Adrenal gland (tissue), 9 donors: ENCODE measurements at regions not wholly inside any gene's neighbourhood (a gene's known extent, or its start where the extent isn't known, plus 50 kb on each side); places are given as distances from the start of the nearest gene placed in this dataset.

Source experiments
- DNase-seq, 7 donors: peaks; one replicate each; pipeline ENCODE4 v3.0.0-alpha.2; 2019 to 2020
- H3K27ac ChIP-seq, 5 donors: fragments of 200-600 bp; sonication (generic) in 4 of 5; 1 replicate in 3 of 5; 2 replicates in 2 of 5; pipeline versions ENCODE4 v1.5.1 to v1.8.0; 2016 to 2020; ENCODE audit warnings: mild to moderate bottlenecking in 1 of 5
- H3K27me3 ChIP-seq: fragments of 200-600 bp; 2 replicates; pipeline ENCODE4 v1.8.0; 2021
- H3K36me3 ChIP-seq, 2 donors: fragments of 200-600 bp; replicated peaks in 1 of 2; 1 replicate in 1 of 2; 2 replicates in 1 of 2; pipeline versions ENCODE4 v1.5.1 to v1.8.0; 2018 to 2022
- H3K4me1 ChIP-seq, 2 donors: fragments of 200-600 bp; replicated peaks in 1 of 2; 1 replicate in 1 of 2; 2 replicates in 1 of 2; pipeline versions ENCODE4 v1.5.1 to v1.8.0; 2018 to 2021
- H3K4me3 ChIP-seq, 4 donors: fragments of 200-600 bp; sonication (generic) in 3 of 4; one replicate each; pipeline ENCODE4 v1.5.1; 2016 to 2018
- H3K9me3 ChIP-seq, 3 donors: fragments of 200-600 bp; sonication (generic) in 1 of 3; replicated peaks in 1 of 3; 1 replicate in 2 of 3; 2 replicates in 1 of 3; pipeline versions ENCODE4 v1.5.1 to v1.8.0; 2016 to 2021
- CTCF ChIP-seq, 6 experiments: fragments of 450-650 bp in 4 of 6; fragments of 200-600 bp in 2 of 6; sonication (generic) in 1 of 6; IDR thresholded peaks; 1 replicate in 5 of 6; 2 replicates in 1 of 6; pipeline versions ENCODE4 v1.5.1 to v1.8.0; 2016 to 2021; ENCODE audit warnings: antibody characterized with exemption in 6 of 6, mild to moderate bottlenecking in 2 of 6, moderate library complexity in 1 of 6
- POLR2A ChIP-seq, 2 donors: fragments of 450-650 bp; IDR thresholded peaks; one replicate each; pipeline ENCODE4 v1.6.1; 2017; ENCODE audit warnings: antibody characterized with exemption in 2 of 2, mild to moderate bottlenecking in 2 of 2, moderate library complexity in 1 of 2
- WGBS, 4 donors: extraction: QIAGEN DNeasy Blood & Tissue Kit in 2 of 4; methylation state at CpG; one replicate each; pipeline versions ENCODE4 v1.1.5 to v1.1.7; 2013 to 2017; 5-methylcytosine and 5-hydroxymethylcytosine counted together
- intact Hi-C, 2 donors: fragments of 100-400 bp; cut with DNase I; formaldehyde crosslinking; loops; one replicate each; pipeline versions ENCODE4 v1.14.1 to v1.15.0; 2022 to 2023
- donor health status: healthy with polysubstance abuse.
- donor health status: Bipolar disorder and iron deficiency.
- donor health status: DM: yes; HTN: yes; CAD: no.
- donor health status: DM: no; HTN: no; CAD: no.
- donor health status: DM: no; HTN: no; CAD: no.

DNA sequence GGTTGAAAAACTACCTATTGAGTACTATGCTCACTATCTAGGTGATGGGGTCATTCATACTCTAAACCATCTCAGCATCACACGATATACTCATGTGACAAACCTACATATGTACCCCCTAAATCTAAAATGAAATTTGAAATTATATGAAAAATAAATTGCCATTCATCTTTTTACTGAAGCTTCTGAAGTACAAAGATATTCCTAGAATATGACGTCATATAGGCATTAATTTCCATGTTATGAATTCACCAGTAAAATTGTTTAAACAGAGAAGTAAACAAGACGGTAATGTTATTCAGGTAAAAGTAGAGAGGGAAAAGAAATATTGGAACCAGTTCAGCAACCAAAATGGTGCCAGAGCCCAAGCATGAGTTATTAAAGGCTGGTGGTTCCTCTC is 173.0 kb downstream of the MRPS30 start:
- no peaks in the 10 kb centered on the region for H3K27me3 ChIP-seq
- H3K9me3 ChIP-seq: peaks cover 0 to 7% (median 0%) of the 10 kb centered on the region in 3 donors
- H3K36me3 ChIP-seq: no peaks in the 10 kb centered on the region
- 73 to 82% (median 77%) methylated on average over 3 of the region's 3 CpGs for WGBS, 4 donors
- TF ChIP-seq CTCF (IDR thresholded peaks at IDR 0.05) (no peak), POLR2A (IDR thresholded peaks at IDR 0.05) (no peak)
- H3K4me1 ChIP-seq: no peaks in the 10 kb centered on the region
- H3K4me3 ChIP-seq: no peak overlapping the region
- DNase-seq: no peak
- no peak overlapping the region for H3K27ac ChIP-seq
- intact Hi-C loops: no loop called here

DNA sequence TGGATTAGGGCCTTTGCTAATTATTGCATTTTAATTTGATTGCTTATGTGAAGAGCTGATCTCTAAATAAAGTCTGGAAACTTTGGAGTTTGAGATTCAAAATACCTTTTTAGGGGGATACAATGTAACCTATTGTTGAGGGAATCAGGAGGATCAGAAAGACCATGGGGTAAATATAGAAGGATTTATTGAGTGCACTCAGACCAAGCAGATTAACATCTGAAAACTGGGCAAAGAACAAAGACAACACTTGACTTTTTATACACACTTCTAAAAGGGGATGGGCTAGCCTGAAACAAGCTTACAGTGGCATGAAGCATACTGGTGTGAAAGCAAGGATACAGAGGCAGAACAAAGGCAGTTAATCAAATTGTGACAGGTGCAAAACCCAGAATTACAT is 174.3 kb downstream of the MRPS30 start:
- H3K9me3 ChIP-seq: peaks cover 0 to 7% (median 0%) of the 10 kb centered on the region in 3 donors
- no peak overlapping the region for H3K27ac ChIP-seq
- H3K36me3 ChIP-seq: no peaks in the 10 kb centered on the region
- TF ChIP-seq POLR2A (IDR thresholded peaks at IDR 0.05): no peak
- TF ChIP-seq CTCF (IDR thresholded peaks at IDR 0.05): no peak
- no peaks in the 10 kb centered on the region for H3K27me3 ChIP-seq
- no peak for DNase-seq
- intact Hi-C loops: no loop called here
- H3K4me1 ChIP-seq: no peaks in the 10 kb centered on the region
- H3K4me3 ChIP-seq: no peak overlapping the region

DNA sequence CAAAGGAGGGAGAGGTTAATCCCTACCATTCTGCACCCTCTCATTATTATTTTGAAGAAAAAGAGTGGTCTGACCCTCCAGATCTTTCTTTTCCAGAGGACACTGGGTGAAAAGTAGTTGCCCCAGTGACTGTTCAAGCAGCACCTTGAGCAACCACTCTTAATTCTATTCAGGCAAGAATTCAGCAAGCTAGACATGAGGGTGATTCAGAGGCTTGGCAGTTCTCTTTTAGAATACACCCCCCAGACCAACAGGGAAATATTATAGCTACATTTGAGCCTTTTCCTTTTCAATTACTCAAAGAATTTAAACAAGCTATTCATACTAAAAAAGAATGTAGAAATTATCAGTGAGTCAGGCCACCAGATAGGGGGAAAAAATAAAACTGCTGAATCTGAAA is 178.3 kb downstream of the MRPS30 start:
- intact Hi-C loops: no loop called here
- Histone ChIP-seq H3K4me1 (no peaks in the 10 kb centered on the region), H3K9me3 (peaks cover 0 to 7% (median 0%) of the 10 kb centered on the region in 3 donors), H3K27ac (no peak overlapping the region), H3K27me3 (no peaks in the 10 kb centered on the region), H3K4me3 (no peak overlapping the region), H3K36me3 (no peaks in the 10 kb centered on the region)
- no peak for DNase-seq
- no peak for TF ChIP-seq CTCF (IDR thresholded peaks at IDR 0.05)

GRCh38 chr5:44991693-44992092 is 182.9 kb downstream of the MRPS30 start:
- no peaks in the 10 kb centered on the region for H3K27me3 ChIP-seq
- WGBS, 4 donors: 50 to 73% (median 68%) methylated on average over 2 of the region's 2 CpGs
- no peak overlapping the region for H3K27ac ChIP-seq
- H3K9me3 ChIP-seq: no peaks in the 10 kb centered on the region
- H3K4me3 ChIP-seq: no peak overlapping the region
- DNase-seq: no peak
- TF ChIP-seq CTCF (IDR thresholded peaks at IDR 0.05) (no peak), POLR2A (IDR thresholded peaks at IDR 0.05) (no peak)
- intact Hi-C loops: no loop called here
- no peaks in the 10 kb centered on the region for H3K4me1 ChIP-seq
- no peaks in the 10 kb centered on the region for H3K36me3 ChIP-seq
